ENCODE measurements at regions not wholly inside any gene's neighbourhood (a gene's known extent, or its start where the extent isn't known, plus 50 kb on each side); places are given as distances from the start of the nearest gene placed in this dataset.

DNA sequence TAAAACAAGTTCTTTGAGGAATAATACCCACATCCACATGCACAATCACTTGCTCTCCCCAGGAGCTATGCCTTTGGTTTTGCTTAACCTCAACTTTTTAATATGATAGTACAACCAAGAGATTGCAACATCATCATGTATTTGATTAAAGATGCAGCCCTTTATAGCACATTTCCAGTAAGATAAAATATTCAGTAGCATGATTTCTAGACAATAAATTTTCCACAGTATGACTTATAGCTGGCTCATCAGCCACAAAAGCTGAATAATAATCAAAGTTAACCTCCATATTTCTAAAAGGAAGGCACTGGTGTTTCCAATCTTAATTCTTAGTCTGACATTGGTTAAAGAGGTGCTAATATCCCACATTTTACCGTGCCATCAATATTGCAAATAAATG is 622.5 kb downstream of the TBL1XR1 start:
- TF ChIP-seq EZH2 (IDR thresholded peaks at IDR 0.05; ENCODE audit: borderline replicate concordance, low read depth, low read length, severe bottlenecking), result no peak
- TF ChIP-seq, protein P1, sequence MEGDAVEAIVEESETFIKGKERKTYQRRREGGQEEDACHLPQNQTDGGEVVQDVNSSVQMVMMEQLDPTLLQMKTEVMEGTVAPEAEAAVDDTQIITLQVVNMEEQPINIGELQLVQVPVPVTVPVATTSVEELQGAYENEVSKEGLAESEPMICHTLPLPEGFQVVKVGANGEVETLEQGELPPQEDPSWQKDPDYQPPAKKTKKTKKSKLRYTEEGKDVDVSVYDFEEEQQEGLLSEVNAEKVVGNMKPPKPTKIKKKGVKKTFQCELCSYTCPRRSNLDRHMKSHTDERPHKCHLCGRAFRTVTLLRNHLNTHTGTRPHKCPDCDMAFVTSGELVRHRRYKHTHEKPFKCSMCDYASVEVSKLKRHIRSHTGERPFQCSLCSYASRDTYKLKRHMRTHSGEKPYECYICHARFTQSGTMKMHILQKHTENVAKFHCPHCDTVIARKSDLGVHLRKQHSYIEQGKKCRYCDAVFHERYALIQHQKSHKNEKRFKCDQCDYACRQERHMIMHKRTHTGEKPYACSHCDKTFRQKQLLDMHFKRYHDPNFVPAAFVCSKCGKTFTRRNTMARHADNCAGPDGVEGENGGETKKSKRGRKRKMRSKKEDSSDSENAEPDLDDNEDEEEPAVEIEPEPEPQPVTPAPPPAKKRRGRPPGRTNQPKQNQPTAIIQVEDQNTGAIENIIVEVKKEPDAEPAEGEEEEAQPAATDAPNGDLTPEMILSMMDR (IDR thresholded peaks at IDR 0.05; ENCODE audit: borderline replicate concordance, extremely low read depth, low read length, poor library complexity, severe bottlenecking), result no peak
